SU-DHL-6 (cell line): ENCODE measurements at regions not wholly inside any gene's neighbourhood (a gene's known extent, or its start where the extent isn't known, plus 50 kb on each side); places are given as distances from the start of the nearest gene placed in this dataset.

Source experiments
- H2AFZ ChIP-seq: fragments of 200-600 bp; sonication (generic); 2 replicates; pipeline ENCODE4 v1.6.1; 2014; ENCODE audit warnings: low read depth, mild to moderate bottlenecking, moderate library complexity, mixed read lengths, antibody characterized with exemption, low read length; ENCODE audit not compliant: severe bottlenecking
- H3F3A ChIP-seq: fragments of 200-600 bp; shearing (Covaris generic); 2 replicates; pipeline ENCODE4 v1.6.0; 2016; ENCODE audit warnings: antibody characterized with exemption, mild to moderate bottlenecking; ENCODE audit not compliant: insufficient read depth
- H3K27ac ChIP-seq: fragments of 200-600 bp; sonication (generic); 2 replicates; pipeline ENCODE4 v1.5.1; 2016; ENCODE audit warnings: low read depth, mild to moderate bottlenecking, low read length, moderate library complexity, mixed read lengths
- H3K27me3 ChIP-seq: fragments of 200-600 bp; sonication (generic), shearing (Covaris generic); 2 replicates; pipeline ENCODE4 v1.6.0; 2014; ENCODE audit warnings: mild to moderate bottlenecking, low read length
- H3K36me3 ChIP-seq: fragments of 200-600 bp; sonication (generic); 2 replicates; pipeline ENCODE4 v1.6.1; 2014; ENCODE audit warnings: mild to moderate bottlenecking, low read length, mixed read lengths
- H3K4me2 ChIP-seq: fragments of 300-600, 200-600 bp; shearing (Covaris generic), sonication (generic); 2 replicates; pipeline ENCODE4 v1.6.0; 2014; ENCODE audit warnings: low read length, low read depth, mild to moderate bottlenecking; ENCODE audit not compliant: poor library complexity, severe bottlenecking
- H3K4me3 ChIP-seq: fragments of 200-600 bp; sonication (generic); 2 replicates; pipeline ENCODE4 v1.5.1; 2014; ENCODE audit warnings: antibody characterized with exemption, low read length, mild to moderate bottlenecking, mixed read lengths; ENCODE audit not compliant: insufficient read depth, poor library complexity, severe bottlenecking
- H3K79me2 ChIP-seq: fragments of 200-600 bp; sonication (generic); 2 replicates; pipeline ENCODE4 v1.6.1; 2014; ENCODE audit warnings: mild to moderate bottlenecking, low read length, moderate library complexity; ENCODE audit not compliant: insufficient read depth
- H3K9ac ChIP-seq: fragments of 200-600 bp; sonication (generic); 2 replicates; pipeline ENCODE4 v1.7.0; 2014; ENCODE audit warnings: mild to moderate bottlenecking, low read length
- H3K9me2 ChIP-seq: fragments of 200-600 bp; sonication (generic); replicated peaks from 2 replicates; pipeline ENCODE4 v1.6.1; 2014; ENCODE audit warnings: low read length; ENCODE audit not compliant: insufficient read depth
- H3K9me3 ChIP-seq: fragments of 200-600 bp; sonication (generic); 2 replicates; pipeline ENCODE4 v1.6.1; 2014; ENCODE audit warnings: low read length, mixed read lengths; ENCODE audit not compliant: insufficient read depth
- H4K20me1 ChIP-seq: fragments of 200-600 bp; sonication (generic); 2 replicates; pipeline ENCODE4 v1.6.1; 2014; ENCODE audit warnings: low read depth, mild to moderate bottlenecking, antibody characterized with exemption, low read length, moderate library complexity, mixed read lengths
- EZH2phosphoT487 ChIP-seq: fragments of 200-600 bp; sonication (generic), shearing (Covaris generic); conservative IDR thresholded peaks from 2 replicates; pipeline ENCODE4 v1.6.1; 2018; ENCODE audit warnings: mild to moderate bottlenecking, antibody characterized with exemption, low read length, moderate library complexity, mixed read lengths
- TF ChIP-seq, protein P1 (sequence below): fragments of 200-600 bp; sonication (generic); IDR thresholded peaks from one replicate; pipeline ENCODE4 v1.5.1; 2017; ENCODE audit warnings: antibody characterized with exemption, mild to moderate bottlenecking, low read length, moderate library complexity; ENCODE audit not compliant: insufficient read depth, poor library complexity, severe bottlenecking

DNA sequence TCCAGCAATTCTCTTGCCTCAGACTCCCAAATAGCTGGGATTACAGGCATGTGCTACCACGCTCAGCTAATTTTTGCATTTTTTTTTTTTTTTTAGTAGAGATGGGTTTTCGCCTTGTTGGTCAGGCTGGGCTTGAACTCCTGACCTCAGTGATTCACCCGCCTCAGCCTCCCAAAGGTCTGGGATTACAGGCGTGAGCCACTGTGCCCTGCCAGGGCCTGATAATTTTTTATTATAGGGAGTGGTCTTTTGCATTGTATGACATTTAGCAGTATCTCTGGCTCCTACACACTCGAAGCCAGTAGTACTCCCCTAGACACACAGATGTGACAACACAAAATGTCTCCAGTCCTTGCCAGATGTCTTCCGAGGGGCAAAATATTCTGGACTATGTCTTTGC is 124.0 kb downstream of the DKK1 start:
- no peak overlapping the region for H3K27ac ChIP-seq
- no peaks in the 10 kb centered on the region for H3K36me3 ChIP-seq
- no peaks in the 10 kb centered on the region for H3K27me3 ChIP-seq
- H3K4me3 ChIP-seq, result no peak overlapping the region
- no peaks in the 10 kb centered on the region for H4K20me1 ChIP-seq
- H3F3A ChIP-seq, result no peaks in the 10 kb centered on the region
- TF ChIP-seq, protein P1, sequence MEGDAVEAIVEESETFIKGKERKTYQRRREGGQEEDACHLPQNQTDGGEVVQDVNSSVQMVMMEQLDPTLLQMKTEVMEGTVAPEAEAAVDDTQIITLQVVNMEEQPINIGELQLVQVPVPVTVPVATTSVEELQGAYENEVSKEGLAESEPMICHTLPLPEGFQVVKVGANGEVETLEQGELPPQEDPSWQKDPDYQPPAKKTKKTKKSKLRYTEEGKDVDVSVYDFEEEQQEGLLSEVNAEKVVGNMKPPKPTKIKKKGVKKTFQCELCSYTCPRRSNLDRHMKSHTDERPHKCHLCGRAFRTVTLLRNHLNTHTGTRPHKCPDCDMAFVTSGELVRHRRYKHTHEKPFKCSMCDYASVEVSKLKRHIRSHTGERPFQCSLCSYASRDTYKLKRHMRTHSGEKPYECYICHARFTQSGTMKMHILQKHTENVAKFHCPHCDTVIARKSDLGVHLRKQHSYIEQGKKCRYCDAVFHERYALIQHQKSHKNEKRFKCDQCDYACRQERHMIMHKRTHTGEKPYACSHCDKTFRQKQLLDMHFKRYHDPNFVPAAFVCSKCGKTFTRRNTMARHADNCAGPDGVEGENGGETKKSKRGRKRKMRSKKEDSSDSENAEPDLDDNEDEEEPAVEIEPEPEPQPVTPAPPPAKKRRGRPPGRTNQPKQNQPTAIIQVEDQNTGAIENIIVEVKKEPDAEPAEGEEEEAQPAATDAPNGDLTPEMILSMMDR, result no peak
- TF ChIP-seq EZH2phosphoT487, result no peak
- H2AFZ ChIP-seq, result no peak overlapping the region
- no peak overlapping the region for H3K9ac ChIP-seq
- H3K79me2 ChIP-seq, result no peaks in the 10 kb centered on the region
- no peak overlapping the region for H3K4me2 ChIP-seq
- H3K9me3 ChIP-seq, result no peaks in the 10 kb centered on the region
- no peaks in the 10 kb centered on the region for H3K9me2 ChIP-seq

DNA sequence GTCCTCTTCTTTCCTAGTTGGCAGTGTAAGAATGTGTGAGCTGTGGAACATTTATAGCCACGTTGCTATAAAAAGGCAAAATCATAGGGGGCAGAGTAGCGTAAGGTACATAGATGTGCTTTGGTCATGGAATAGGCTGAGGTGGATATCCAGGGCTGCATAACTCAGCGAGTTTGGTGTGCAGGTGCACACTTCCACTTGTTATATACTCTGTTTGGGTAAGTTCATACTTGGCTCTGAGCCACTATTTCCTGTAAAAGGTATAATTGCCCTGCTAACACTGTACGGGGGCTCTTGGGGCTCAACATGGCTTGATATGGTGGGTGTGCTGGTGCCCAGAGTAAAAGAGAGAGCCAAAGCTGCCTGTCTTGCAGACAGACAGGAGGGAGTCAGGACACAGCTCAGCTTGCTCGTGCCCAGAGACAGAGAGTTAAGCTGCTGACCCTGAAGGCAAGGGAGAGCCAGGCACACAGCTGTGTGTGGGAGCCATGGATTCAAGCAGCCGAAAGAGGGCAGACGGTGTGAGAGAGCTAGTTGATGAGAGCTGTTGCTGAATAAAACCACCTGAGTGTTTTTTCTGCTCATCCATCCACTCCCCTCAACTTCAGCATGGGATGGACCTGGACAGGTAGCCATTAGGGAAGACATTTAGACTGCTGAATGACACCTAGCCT is 126.7 kb downstream of the DKK1 start:
- no peaks in the 10 kb centered on the region for H3K36me3 ChIP-seq
- no peak overlapping the region for H3K4me3 ChIP-seq
- no peak overlapping the region for H2AFZ ChIP-seq
- no peaks in the 10 kb centered on the region for H3K9me2 ChIP-seq
- no peaks in the 10 kb centered on the region for H3K79me2 ChIP-seq
- no peak overlapping the region for H3K4me2 ChIP-seq
- H3K9me3 ChIP-seq, result no peaks in the 10 kb centered on the region
- no peaks in the 10 kb centered on the region for H4K20me1 ChIP-seq
- H3K9ac ChIP-seq, result no peak overlapping the region
- H3K27ac ChIP-seq, result no peak overlapping the region
- no peaks in the 10 kb centered on the region for H3F3A ChIP-seq
- no peak for TF ChIP-seq EZH2phosphoT487
- TF ChIP-seq, protein P1, result no peak
- H3K27me3 ChIP-seq, result no peaks in the 10 kb centered on the region

DNA sequence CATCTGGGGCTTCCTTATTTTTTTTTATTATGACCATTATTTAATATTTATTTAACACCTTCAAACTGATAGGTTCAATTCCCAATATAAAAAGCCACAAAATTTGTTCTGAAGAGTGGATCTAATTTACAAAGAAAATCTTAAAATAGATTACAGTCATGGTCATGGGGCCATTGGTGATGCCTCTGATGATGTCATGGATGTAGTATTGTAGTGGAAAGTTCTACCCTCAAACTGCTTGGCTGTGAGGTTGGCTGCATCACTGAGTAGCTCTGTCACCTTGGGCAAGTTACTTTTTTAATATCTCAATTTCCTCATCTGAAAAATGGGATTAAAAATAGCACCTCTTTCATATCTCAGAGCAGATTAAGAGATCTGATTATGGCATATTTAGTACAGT is 128.5 kb downstream of the DKK1 start:
- Histone ChIP-seq H3K9ac (no peak overlapping the region), H3K79me2 (no peaks in the 10 kb centered on the region), H2AFZ (no peak overlapping the region), H3K4me2 (no peak overlapping the region), H3K27ac (no peak overlapping the region), H3K9me3 (no peaks in the 10 kb centered on the region), H3K4me3 (no peak overlapping the region), H4K20me1 (no peaks in the 10 kb centered on the region), H3K9me2 (no peaks in the 10 kb centered on the region), H3F3A (no peaks in the 10 kb centered on the region), H3K36me3 (no peaks in the 10 kb centered on the region), H3K27me3 (no peaks in the 10 kb centered on the region)
- TF ChIP-seq, protein P1, result no peak
- TF ChIP-seq EZH2phosphoT487, result no peak
